ENCODE measurements at regions not wholly inside any gene's neighbourhood (a gene's known extent, or its start where the extent isn't known, plus 50 kb on each side); places are given as distances from the start of the nearest gene placed in this dataset.
"Not testable (repeated sequence)": the region's sequence is repeated elsewhere in the genome, so short reads cannot be mapped to it uniquely, and the experiment has no call there.

DNA sequence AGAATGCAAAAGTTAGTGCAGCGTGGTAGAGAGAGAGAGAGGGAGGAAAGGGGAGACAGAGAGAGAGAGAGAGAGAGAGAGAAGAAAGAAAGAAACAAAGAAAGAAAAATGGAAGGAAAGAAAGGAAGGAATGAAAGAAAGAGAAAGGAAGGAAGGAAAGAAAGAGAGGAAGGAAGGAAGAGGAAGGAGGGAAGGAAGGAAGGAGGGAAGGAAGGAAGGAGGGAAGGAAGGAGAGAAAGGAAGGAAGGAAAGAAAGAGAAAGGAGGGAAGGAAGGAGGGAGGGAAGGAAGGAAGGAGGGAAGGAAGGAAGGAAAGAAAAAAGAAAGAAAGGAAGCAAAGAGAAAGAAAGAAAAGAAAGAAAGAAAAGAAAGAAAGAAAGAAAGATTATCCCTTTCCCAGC is 209.8 kb upstream of the MYO3A start:
- DNase-seq = no peak

- DNase-seq = peak; percentile 32
Measured at GRCh38 chr10:25725917-25726716, 207.9 kb upstream of the MYO3A start.

- DNase-seq = no peak
Measured at GRCh38 chr10:25738776-25739175, 195.3 kb upstream of the MYO3A start.

DNA sequence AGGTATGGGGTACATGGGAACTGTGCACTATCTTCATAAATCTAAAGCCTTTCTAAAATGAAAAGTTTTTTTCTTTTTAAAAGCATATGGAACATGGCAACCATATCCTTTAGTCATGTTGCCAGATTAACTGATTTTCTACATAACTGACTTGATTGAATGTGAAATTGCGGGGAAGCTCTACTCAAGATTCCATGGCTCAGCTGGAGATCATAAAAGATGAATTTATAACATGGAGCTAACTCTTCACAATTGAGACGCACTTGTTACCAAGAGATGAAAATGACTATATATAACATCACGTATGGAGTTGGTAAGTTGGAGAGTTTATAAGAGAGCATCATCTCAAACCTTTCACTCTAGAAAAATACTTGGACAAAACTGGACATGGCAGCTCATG is 190.2 kb upstream of the MYO3A start:
- no peak for DNase-seq

GRCh38 chr10:25744574-25744973 is 189.5 kb upstream of the MYO3A start:
- DNase-seq = no peak

GRCh38 chr10:25745976-25746375 is 188.1 kb upstream of the MYO3A start:
- no peak for DNase-seq

DNA sequence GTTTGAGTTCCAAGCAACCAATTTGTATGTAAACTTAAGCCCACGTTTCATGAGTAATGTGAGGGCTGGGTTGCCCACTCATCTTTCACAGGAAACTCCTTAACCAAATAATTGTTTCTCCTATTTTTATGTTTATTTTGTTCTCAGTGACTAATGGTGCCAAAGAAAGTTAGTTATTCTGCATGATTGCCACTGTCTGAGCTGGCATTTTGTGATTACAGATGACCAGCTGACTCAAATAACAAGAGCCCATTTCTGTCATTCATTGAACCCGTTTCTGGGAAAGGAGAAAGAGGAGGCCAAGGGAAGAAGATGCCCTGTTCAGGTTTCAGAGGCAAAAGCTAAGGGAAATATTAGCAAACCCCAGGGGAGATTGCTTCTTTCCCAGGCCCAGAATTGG is 186.9 kb upstream of the MYO3A start:
- no peak for DNase-seq

- DNase-seq = no peak
Measured at GRCh38 chr10:25748509-25748908, 185.5 kb upstream of the MYO3A start.

DNA sequence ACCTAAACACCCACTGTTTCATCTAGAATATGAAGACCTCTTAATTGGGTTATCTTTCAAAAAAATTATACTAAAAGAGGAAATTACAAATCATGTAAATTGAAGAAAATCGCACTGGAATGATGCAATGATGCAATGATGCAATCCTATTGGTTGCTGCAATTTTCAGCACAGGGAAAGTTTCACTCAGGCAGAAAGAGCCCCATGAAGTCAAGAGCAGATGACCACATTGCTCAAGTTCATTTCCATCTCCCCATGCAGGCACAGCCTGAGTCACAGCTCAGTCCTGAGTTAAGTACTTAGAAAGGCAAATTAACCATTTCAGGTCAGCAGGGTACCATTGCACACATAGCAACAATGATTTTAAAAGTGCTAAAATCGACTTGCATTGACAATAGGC is 180.3 kb upstream of the MYO3A start:
- no peak for DNase-seq

GRCh38 chr10:25755874-25756273 is 178.2 kb upstream of the MYO3A start:
- DNase-seq = not testable (repeated sequence)

DNA sequence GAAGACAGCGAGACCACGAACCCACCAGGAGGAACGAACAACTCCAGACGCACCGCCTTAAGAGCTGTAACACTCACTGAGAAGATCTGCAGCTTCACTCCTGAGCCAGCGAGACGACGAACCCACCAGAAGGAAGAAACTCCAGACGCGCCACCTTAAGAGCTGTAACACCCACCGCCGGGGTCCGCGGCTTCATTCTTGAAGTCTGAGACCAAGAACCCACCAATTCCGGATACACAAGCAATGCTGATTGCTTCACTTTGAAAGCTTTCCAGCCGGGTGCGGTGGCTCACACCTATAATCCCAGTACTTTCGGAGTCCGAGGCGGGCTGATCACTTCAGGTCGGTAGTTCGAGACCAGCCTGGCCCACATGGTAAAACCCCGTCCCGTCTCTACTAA is 177.2 kb upstream of the MYO3A start:
- DNase-seq = no peak

DNA sequence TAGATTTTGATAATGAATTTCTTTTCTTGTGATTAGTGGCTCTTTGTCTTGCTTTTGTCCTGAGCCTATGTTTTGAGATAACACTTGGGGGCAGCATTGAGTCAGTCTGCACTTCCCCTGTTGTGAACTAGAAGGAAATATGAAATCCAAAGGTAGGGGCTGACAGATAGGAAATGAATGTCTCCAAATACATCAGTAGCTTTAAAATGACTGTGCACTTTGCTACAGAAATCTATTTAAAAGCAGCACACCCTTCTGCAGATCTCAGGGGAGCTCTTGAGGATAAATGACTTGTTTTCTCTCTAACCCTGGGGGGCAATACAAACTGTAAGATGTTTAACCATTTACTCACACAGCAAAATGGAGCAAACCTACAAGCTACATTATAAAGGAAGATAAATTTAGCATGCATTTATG is 176.0 kb upstream of the MYO3A start:
- DNase-seq = peak; percentile 51

- DNase-seq = no peak
Measured at GRCh38 chr10:25758511-25758910, 175.5 kb upstream of the MYO3A start.

DNA sequence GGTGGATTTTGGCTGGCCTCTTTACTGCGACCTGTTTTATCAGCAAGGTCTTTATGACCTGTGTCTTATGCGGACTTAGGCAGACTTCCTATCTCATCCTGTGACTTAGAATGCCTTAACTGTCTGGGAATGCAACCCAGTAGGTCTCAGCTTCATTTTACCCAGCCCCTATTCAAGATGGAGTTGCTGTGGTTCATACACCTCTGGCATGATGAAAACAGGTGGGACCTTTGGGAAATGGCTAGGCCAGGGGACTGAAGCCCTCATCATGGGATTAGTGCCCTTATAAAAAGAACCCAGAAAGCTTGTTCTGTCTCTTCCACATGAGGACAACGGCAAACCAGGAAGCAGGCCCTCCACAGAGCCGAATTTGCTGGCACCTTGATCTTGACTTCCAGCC is 172.1 kb upstream of the MYO3A start:
- DNase-seq = no peak

DNA sequence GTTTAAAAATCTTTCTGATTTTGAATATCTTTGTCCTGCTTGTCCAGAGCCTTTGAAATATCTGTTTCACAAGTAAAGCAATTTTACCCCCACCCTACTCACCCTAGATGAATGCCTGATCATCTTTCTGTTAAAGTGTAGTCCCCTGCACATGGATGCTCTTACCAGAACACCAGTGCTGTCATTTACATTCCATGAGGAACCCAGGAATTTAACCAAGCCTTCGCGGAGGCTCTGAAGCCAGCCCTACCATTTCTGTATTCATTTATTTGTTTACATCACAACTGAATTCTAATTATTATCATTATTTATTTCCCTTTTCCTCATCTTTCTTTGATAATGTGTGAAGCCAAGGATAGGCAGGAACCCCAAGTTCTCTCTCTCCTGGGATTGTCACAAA is 167.8 kb upstream of the MYO3A start:
- no peak for DNase-seq

GRCh38 chr10:25766687-25767221 is 167.3 kb upstream of the MYO3A start:
- DNase-seq = no peak

- no peak for DNase-seq
Measured at GRCh38 chr10:25768167-25768566, 165.9 kb upstream of the MYO3A start.

DNA sequence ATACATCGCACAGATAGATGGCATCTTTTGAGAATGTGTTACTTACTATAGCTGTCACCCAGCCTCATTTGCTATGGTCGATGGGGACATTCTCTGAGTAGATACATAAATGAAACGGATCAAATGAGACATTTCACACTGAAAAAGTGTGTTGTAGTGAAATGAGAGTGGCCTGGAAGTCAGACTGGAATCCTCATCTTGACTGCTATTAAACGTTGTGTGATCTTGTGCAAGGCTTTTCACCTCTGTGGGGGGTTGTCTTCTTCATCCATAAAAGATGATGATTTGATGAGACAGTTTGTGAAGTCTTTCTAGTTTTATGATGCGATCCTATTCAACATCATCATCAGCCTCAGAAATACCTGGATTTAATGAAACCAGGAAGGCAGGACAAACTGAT is 155.4 kb upstream of the MYO3A start:
- no peak for DNase-seq

DNA sequence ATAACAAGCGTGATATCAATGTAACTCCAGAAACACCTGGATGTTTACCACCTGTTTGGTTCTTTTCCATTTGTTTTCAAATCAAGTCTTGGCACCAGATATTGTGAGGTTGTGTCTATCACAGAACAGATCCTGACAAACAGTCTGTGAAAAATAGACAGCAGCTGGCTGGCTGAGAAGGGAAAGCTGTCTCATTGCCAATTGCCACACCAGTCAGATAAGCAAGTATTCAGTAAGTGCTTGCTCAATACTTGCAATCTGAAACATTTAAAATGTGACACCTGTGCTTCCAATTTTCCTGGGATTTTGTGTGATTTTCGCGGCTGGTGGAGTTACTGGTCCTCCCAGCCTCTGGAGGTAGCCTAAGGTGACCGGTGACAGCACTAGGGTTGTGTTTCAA is 147.9 kb upstream of the MYO3A start:
- peak; percentile 50 for DNase-seq

- no peak for DNase-seq
Measured at GRCh38 chr10:25786899-25787298, 147.1 kb upstream of the MYO3A start.

GRCh38 chr10:25797888-25798429 is 136.1 kb upstream of the MYO3A start:
- no peak for DNase-seq

GRCh38 chr10:25804505-25804904 is 129.5 kb upstream of the MYO3A start:
- DNase-seq = no peak

DNA sequence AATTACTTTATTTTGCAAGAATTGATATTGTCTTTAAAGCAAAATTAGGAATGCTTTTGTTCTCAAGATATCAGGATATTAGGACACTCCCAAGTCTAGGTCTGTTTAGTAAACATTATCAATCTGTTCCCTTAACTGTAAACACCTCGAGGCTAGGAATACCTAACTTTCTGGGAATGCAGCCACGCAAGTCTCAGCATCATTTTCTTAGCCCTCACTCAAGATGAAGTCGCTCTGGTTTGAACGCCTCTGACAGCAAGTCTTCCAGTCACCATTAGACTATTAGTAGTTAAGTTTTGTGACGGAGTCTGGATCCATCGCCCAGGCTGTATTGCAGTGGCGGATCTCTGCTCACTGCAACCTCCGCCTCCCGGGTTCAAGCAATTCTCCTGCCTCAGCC is 128.0 kb upstream of the MYO3A start:
- no peak for DNase-seq

DNA sequence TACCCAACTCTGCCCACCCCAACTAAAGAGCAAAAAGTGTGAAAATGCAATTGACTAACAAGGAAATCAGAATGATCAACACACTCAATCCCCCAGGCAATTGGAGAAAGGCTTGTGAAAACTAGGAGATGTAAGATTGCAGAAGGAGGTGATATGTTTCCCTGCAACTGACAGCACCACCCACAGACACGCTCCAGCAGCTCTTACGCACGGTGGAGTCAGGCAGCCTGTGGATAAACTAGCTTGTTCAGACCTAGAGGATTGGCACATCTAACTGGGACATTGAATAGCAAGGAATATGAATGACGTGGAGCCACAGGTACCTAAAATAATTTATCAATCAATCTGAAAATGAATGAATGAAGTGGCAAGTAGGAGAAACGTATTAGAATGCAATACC is 125.7 kb upstream of the MYO3A start:
- no peak for DNase-seq

Data from NCI-H1105 (cell line).